Stomach (tissue), 4 donors: ENCODE measurements at regions not wholly inside any gene's neighbourhood (a gene's known extent, or its start where the extent isn't known, plus 50 kb on each side); places are given as distances from the start of the nearest gene placed in this dataset.

Experiments
- POLR2A ChIP-seq, 4 donors: fragments of 450-650 bp; IDR thresholded peaks; one replicate each; pipeline ENCODE4 v1.6.1; 2016; ENCODE audit warnings: antibody characterized with exemption in 4 of 4, control low read depth in 2 of 4, mild to moderate bottlenecking in 1 of 4, moderate library complexity in 1 of 4
- TF ChIP-seq, protein P1 (sequence below), 7 experiments: fragments of 450-650 bp in 4 of 7; fragments of 200-600 bp in 3 of 7; sonication (generic) in 3 of 7; IDR thresholded peaks; one replicate each; pipeline ENCODE4 v1.5.1; 2016 to 2019; ENCODE audit warnings: antibody characterized with exemption in 7 of 7, control low read depth in 2 of 7, mild to moderate bottlenecking in 1 of 7

DNA sequence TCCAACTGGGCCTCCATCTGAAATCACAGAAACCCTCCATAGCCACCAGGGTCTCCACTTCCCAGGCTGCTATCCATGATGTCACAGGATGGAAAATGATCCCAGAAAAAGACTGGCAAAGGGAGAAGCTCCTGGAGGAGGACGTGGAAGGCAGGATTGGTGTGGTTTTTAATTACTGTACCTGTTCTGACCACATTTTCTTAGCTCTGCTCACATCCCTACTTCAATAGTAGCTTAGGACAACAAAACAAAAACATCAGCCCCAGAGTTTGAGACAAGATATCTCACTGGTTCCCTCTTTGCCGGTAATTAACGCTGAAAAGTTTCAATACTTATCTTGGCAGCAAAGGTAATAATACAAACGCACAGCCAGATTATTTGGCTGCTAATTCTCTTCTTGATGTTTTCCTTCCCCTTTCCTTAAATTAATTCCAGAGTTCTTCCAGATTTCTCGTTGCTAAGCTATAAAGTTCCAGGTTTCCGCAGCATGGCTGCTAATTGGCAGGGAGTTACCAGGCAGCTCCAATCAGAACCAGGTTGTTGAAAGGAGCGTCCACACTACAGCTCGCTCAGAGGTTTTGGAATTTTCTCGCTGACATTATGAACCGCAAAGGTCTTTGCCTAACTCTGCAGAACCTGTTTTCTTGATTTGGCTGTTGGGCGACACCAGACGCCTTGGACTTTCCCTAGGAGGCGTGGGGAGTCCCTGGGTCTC lies 263.4 kb downstream of the MRTFB start:
- TF ChIP-seq, protein P1, sequence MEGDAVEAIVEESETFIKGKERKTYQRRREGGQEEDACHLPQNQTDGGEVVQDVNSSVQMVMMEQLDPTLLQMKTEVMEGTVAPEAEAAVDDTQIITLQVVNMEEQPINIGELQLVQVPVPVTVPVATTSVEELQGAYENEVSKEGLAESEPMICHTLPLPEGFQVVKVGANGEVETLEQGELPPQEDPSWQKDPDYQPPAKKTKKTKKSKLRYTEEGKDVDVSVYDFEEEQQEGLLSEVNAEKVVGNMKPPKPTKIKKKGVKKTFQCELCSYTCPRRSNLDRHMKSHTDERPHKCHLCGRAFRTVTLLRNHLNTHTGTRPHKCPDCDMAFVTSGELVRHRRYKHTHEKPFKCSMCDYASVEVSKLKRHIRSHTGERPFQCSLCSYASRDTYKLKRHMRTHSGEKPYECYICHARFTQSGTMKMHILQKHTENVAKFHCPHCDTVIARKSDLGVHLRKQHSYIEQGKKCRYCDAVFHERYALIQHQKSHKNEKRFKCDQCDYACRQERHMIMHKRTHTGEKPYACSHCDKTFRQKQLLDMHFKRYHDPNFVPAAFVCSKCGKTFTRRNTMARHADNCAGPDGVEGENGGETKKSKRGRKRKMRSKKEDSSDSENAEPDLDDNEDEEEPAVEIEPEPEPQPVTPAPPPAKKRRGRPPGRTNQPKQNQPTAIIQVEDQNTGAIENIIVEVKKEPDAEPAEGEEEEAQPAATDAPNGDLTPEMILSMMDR (IDR thresholded peaks at IDR 0.05): no peak
- TF ChIP-seq POLR2A (IDR thresholded peaks at IDR 0.05): no peak
